Spleen (tissue), 11 donors: ENCODE measurements at regions not wholly inside any gene's neighbourhood (a gene's known extent, or its start where the extent isn't known, plus 50 kb on each side); places are given as distances from the start of the nearest gene placed in this dataset.

Experiments used
- DNase-seq: peaks from one replicate; pipeline ENCODE4 v3.0.0-alpha.2; 2020
- H3K27ac ChIP-seq, 8 donors: fragments of 200-600 bp; sonication (generic) in 7 of 8; 1 replicate in 4 of 8; 2 replicates in 4 of 8; pipeline versions ENCODE4 v1.5.0 to v1.8.0; 2016 to 2021; ENCODE audit warnings: inconsistent platforms in 4 of 8, mild to moderate bottlenecking in 4 of 8, moderate library complexity in 1 of 8
- H3K27me3 ChIP-seq, 7 donors: fragments of 200-600 bp; sonication (generic) in 6 of 7; replicated peaks in 1 of 7; 1 replicate in 4 of 7; 2 replicates in 3 of 7; pipeline versions ENCODE4 v1.5.0 to v1.8.0; 2016 to 2021; ENCODE audit warnings: inconsistent platforms in 3 of 7, mild to moderate bottlenecking in 1 of 7
- H3K36me3 ChIP-seq, 6 donors: fragments of 200-600 bp; sonication (generic) in 5 of 6; 1 replicate in 4 of 6; 2 replicates in 2 of 6; pipeline versions ENCODE4 v1.5.0 to v1.8.0; 2016 to 2021; ENCODE audit warnings: inconsistent platforms in 2 of 6
- H3K4me1 ChIP-seq, 6 donors: fragments of 200-600 bp; sonication (generic) in 5 of 6; 1 replicate in 3 of 6; 2 replicates in 3 of 6; pipeline versions ENCODE4 v1.5.0 to v1.8.0; 2016 to 2021; ENCODE audit warnings: inconsistent platforms in 3 of 6
- H3K4me3 ChIP-seq, 8 donors: fragments of 200-600 bp; sonication (generic) in 7 of 8; 1 replicate in 4 of 8; 2 replicates in 4 of 8; pipeline versions ENCODE4 v1.5.0 to v1.8.0; 2016 to 2021; ENCODE audit warnings: inconsistent platforms in 4 of 8, mild to moderate bottlenecking in 4 of 8, moderate library complexity in 2 of 8
- H3K9me3 ChIP-seq, 8 donors: fragments of 200-600 bp; sonication (generic) in 7 of 8; 1 replicate in 4 of 8; 2 replicates in 4 of 8; pipeline versions ENCODE4 v1.5.0 to v1.8.0; 2016 to 2021; ENCODE audit warnings: inconsistent platforms in 4 of 8
- POLR2A ChIP-seq, 3 donors: fragments of 450-650 bp; IDR thresholded peaks; one replicate each; pipeline ENCODE4 v1.5.1; 2017; ENCODE audit warnings: antibody characterized with exemption in 3 of 3, mild to moderate bottlenecking in 1 of 3
- POLR2AphosphoS5 ChIP-seq, 3 donors: sonication (generic); formaldehyde crosslinking; IDR thresholded peaks; one replicate each; pipeline ENCODE4 v1.5.1; 2017; ENCODE audit warnings: antibody characterized with exemption in 3 of 3
- WGBS, 5 donors: extraction: QIAGEN DNeasy Blood & Tissue Kit in 3 of 5; methylation state at CpG; one replicate each; pipeline versions ENCODE4 v1.1.5 to v1.1.7; 2013 to 2018; 5-methylcytosine and 5-hydroxymethylcytosine counted together
- intact Hi-C: fragments of 100-400 bp; cut with DNase I; formaldehyde crosslinking; loops from one replicate; pipeline ENCODE4 v1.15.0; 2023; ENCODE audit warnings: low total_unique reads
- TF ChIP-seq, protein P1 (sequence below), 11 experiments: fragments of 200-600 bp in 7 of 11; fragments of 450-650 bp in 4 of 11; sonication (generic) in 4 of 11; IDR thresholded peaks in 8 of 11; conservative IDR thresholded peaks in 3 of 11; 1 replicate in 7 of 11; 2 replicates in 4 of 11; pipeline versions ENCODE4 v1.4.0 to v1.8.0; 2016 to 2021; ENCODE audit warnings: antibody characterized with exemption in 11 of 11, inconsistent platforms in 4 of 11, mild to moderate bottlenecking in 1 of 11
- donor health status: healthy with polysubstance abuse.
- donor health status: DM: no; HTN: no; CAD: no; lungs with moderate emphysema.
- donor health status: DM: no; HTN: no; CAD: no.
- donor health status: Bipolar disorder and iron deficiency.
- donor health status: healthy.
- donor health status: DM: no; HTN: no; CAD: no.
- donor health status: DM: yes; HTN: yes; CAD: no.

DNA sequence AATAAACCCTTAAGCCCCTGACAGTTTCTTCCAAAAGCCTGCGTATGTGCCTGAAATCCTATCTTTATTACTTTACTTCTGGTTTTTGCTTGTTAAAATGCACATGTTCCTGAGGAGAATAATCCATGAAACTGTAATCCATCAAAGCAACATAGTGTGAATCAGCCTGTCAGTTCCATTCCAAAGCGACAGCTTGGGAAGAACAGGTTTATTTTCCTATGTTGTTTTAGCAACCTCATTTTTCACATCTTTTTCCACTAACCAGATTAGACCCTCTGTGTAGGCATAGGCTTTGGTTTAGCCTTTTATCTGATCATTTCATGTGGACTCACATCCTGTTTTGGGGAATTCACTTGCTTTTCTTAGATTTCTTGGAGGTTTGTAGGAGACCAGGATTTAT lies 988.0 kb downstream of the SQOR start:
- intact Hi-C loops, result no loop called here
- DNase-seq, result no peak

DNA sequence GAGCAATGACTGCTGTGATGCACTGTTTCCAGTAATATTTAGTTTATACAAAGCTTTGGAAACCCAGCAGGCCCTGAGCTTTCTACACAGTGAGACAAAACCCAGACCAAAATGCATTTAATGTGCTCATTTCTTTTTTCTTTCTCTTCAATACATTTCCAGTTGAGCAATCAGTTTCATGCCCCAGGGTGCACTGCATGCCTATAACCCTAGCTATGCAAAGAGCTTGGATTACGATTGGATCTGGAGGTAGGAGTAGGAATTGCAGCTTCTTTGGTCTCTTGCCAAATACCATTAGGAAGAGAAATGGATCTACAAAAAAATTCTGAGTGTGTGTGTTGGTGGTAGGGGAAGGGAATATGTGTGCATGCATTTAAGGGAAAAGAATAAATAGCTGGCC lies 1001.4 kb downstream of the SQOR start:
- no peak for DNase-seq
- WGBS, 5 donors, result 57 to 81% (median 70%) methylated on average over 1 of the region's 1 CpG
- H3K27ac ChIP-seq, result no peak overlapping the region
- no peaks in the 10 kb centered on the region for H3K36me3 ChIP-seq
- no peaks in the 10 kb centered on the region for H3K27me3 ChIP-seq
- H3K9me3 ChIP-seq, result peaks cover 0 to 6% (median 0%) of the 10 kb centered on the region in 8 donors
- no peak overlapping the region for H3K4me3 ChIP-seq
- intact Hi-C loops, result no loop called here
- H3K4me1 ChIP-seq, result no peaks in the 10 kb centered on the region
- TF ChIP-seq, protein P1, sequence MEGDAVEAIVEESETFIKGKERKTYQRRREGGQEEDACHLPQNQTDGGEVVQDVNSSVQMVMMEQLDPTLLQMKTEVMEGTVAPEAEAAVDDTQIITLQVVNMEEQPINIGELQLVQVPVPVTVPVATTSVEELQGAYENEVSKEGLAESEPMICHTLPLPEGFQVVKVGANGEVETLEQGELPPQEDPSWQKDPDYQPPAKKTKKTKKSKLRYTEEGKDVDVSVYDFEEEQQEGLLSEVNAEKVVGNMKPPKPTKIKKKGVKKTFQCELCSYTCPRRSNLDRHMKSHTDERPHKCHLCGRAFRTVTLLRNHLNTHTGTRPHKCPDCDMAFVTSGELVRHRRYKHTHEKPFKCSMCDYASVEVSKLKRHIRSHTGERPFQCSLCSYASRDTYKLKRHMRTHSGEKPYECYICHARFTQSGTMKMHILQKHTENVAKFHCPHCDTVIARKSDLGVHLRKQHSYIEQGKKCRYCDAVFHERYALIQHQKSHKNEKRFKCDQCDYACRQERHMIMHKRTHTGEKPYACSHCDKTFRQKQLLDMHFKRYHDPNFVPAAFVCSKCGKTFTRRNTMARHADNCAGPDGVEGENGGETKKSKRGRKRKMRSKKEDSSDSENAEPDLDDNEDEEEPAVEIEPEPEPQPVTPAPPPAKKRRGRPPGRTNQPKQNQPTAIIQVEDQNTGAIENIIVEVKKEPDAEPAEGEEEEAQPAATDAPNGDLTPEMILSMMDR (IDR thresholded peaks at IDR 0.05 in 8 of 11, conservative IDR thresholded peaks at IDR 0.05 in 3 of 11), result no peak
- TF ChIP-seq POLR2AphosphoS5 (IDR thresholded peaks at IDR 0.05), result no peak
- no peak for TF ChIP-seq POLR2A (IDR thresholded peaks at IDR 0.05)

More for the DNA sequence above, 988.0 kb downstream of the SQOR start:
- WGBS, 5 donors, result 72 to 78% (median 76%) methylated on average over 2 of the region's 2 CpGs
- Histone ChIP-seq H3K9me3 (peaks cover 0 to 39% (median 34%) of the 10 kb centered on the region in 8 donors), H3K27me3 (no peaks in the 10 kb centered on the region), H3K36me3 (no peaks in the 10 kb centered on the region), H3K4me3 (no peak overlapping the region), H3K4me1 (no peaks in the 10 kb centered on the region), H3K27ac (no peak overlapping the region)
- TF ChIP-seq POLR2AphosphoS5 (IDR thresholded peaks at IDR 0.05) (no peak), POLR2A (IDR thresholded peaks at IDR 0.05) (no peak)
- TF ChIP-seq, protein P1 (IDR thresholded peaks at IDR 0.05 in 8 of 11, conservative IDR thresholded peaks at IDR 0.05 in 3 of 11), result no peak

DNA sequence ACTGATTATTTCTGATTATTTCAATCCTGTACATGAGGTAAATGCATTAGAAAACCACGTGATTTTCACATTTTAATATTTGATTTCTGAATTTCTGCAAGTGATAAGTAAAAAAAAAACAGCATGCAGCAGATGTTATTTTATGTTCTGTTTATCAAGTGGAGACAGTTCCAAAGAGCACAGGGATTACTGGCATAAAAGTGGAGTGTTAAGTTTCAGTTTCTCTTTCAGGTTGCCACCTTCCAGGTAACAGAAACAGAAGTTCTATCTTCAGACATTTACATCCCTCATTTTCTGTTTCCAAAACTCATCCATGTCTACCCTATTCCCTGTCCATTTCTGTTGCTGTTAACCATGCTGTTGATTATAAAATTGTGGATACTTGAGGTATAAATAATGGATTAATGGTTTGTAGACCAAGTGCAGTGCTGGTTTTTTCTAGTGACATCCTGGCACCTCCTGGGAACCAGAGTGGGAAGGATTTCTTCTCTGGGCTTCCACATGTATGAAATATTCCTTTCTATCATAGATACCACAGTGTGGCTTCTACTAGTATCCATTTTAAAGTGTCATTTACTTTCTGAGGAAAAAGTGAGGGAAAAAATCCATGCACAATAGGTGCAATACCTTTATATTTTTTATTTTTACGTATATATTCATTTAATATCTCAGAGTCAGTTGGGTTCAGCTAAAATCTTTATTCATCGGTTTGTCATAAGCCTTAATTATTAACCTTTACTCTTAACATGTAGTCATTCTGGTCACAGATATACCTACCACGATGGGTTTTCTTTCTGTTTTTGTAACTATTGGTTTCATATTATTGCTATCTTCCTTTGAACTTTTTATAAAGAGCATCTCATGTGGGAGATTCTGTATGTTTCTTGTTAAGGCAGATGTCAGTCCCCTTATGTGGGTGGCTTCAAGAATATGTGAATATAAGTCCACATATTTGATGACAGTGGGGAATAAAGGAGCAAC lies 1010.0 kb downstream of the SQOR start:
- no peak overlapping the region for H3K4me3 ChIP-seq
- intact Hi-C loops, result no loop called here
- no peaks in the 10 kb centered on the region for H3K27me3 ChIP-seq
- H3K9me3 ChIP-seq, result peaks cover 0 to 11% (median 0%) of the 10 kb centered on the region in 8 donors
- 71 to 81% (median 78%) methylated on average over 4 of the region's 4 CpGs for WGBS, 5 donors
- H3K4me1 ChIP-seq, result no peaks in the 10 kb centered on the region
- no peaks in the 10 kb centered on the region for H3K36me3 ChIP-seq
- no peak for DNase-seq
- no peak overlapping the region for H3K27ac ChIP-seq
- no peak for TF ChIP-seq POLR2A (IDR thresholded peaks at IDR 0.05)
- TF ChIP-seq, protein P1 (IDR thresholded peaks at IDR 0.05 in 8 of 11, conservative IDR thresholded peaks at IDR 0.05 in 3 of 11), result no peak
- no peak for TF ChIP-seq POLR2AphosphoS5 (IDR thresholded peaks at IDR 0.05)

DNA sequence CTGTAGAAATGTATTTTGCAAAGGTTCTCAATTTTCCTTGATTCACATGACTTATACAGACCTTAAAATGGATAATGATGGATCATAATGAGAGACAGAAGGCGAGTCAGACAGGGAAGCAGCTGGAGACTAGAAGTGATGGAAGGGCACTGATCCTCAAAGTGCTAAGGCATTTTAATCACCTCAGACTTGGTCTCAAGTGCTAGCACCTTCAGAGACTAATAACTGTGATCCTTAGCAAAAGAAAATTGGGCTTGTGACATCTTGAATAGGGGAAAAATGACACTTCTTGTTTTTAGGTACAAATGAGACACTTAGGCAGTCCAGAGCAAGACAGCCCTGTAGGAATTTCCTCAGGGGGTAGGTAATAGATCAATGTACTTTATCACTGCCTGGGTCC lies 1011.7 kb downstream of the SQOR start:
- H3K4me3 ChIP-seq, result no peak overlapping the region
- H3K4me1 ChIP-seq, result no peaks in the 10 kb centered on the region
- WGBS, 5 donors, result 50 to 86% (median 68%) methylated on average over 1 of the region's 1 CpG
- DNase-seq, result no peak
- intact Hi-C loops, result no loop called here
- H3K27ac ChIP-seq, result no peak overlapping the region
- H3K36me3 ChIP-seq, result no peaks in the 10 kb centered on the region
- H3K27me3 ChIP-seq, result no peaks in the 10 kb centered on the region
- H3K9me3 ChIP-seq, result peaks cover 0 to 11% (median 0%) of the 10 kb centered on the region in 8 donors
- TF ChIP-seq POLR2A (IDR thresholded peaks at IDR 0.05), result no peak
- no peak for TF ChIP-seq POLR2AphosphoS5 (IDR thresholded peaks at IDR 0.05)
- TF ChIP-seq, protein P1 (IDR thresholded peaks at IDR 0.05 in 8 of 11, conservative IDR thresholded peaks at IDR 0.05 in 3 of 11), result no peak
